Natural killer cell (primary cell): ENCODE measurements at regions not wholly inside any gene's neighbourhood (a gene's known extent, or its start where the extent isn't known, plus 50 kb on each side); places are given as distances from the start of the nearest gene placed in this dataset.

Experiments
- ATAC-seq, 3 donors: fragments of 150-1000 bp in 2 of 3; fragments of 200-7000 bp in 1 of 3; cut with Tn5 transposase; 1 replicate in 1 of 3; 2 replicates in 2 of 3; pipeline ENCODE4 v1.10.0; 2021; ENCODE audit warnings: mild to moderate bottlenecking in 2 of 3, moderate library complexity in 2 of 3
- DNase-seq, 2 donors: peaks; one replicate each; pipeline versions ENCODE4 v3.0.0 to v3.0.0-alpha.2; 2013 to 2021; ENCODE audit warnings: mixed read lengths in 1 of 2
- H3K27ac ChIP-seq: one replicate; pipeline ENCODE4 v1.5.1; 2013; ENCODE audit warnings: mild to moderate bottlenecking, low read length
- H3K27me3 ChIP-seq: one replicate; pipeline ENCODE4 v1.6.1; 2013; ENCODE audit warnings: low read length; ENCODE audit not compliant: control insufficient read depth, insufficient read depth
- H3K36me3 ChIP-seq: one replicate; pipeline ENCODE4 v1.6.1; 2013; ENCODE audit warnings: low read length; ENCODE audit not compliant: control insufficient read depth, insufficient read depth
- H3K4me1 ChIP-seq: one replicate; pipeline ENCODE4 v1.6.1; 2013; ENCODE audit warnings: low read length; ENCODE audit not compliant: control insufficient read depth, insufficient read depth
- H3K4me3 ChIP-seq: one replicate; pipeline ENCODE4 v1.5.1; 2013; ENCODE audit warnings: low read length
- H3K9me3 ChIP-seq: one replicate; pipeline ENCODE4 v1.6.1; 2013; ENCODE audit warnings: low read length; ENCODE audit not compliant: control insufficient read depth, insufficient read depth
- H3K27ac Mint-ChIP-seq, 2 donors: one replicate each; pipeline ENCODE4 v1.8.0; 2022; ENCODE audit warnings: mild to moderate bottlenecking in 2 of 2, mixed read lengths in 2 of 2, moderate library complexity in 1 of 2
- H3K27me3 Mint-ChIP-seq, 2 donors: one replicate each; pipeline ENCODE4 v1.8.0; 2022; ENCODE audit warnings: low read depth in 2 of 2, mixed read lengths in 2 of 2
- H3K36me3 Mint-ChIP-seq: one replicate; pipeline ENCODE4 v1.8.0; 2022; ENCODE audit warnings: mixed read lengths
- H3K4me1 Mint-ChIP-seq, 2 donors: one replicate each; pipeline ENCODE4 v1.8.0; 2022; ENCODE audit warnings: mixed read lengths in 2 of 2
- H3K4me3 Mint-ChIP-seq: one replicate; pipeline ENCODE4 v1.8.0; 2022; ENCODE audit warnings: mild to moderate bottlenecking, moderate library complexity, mixed read lengths
- H3K9me3 Mint-ChIP-seq, 2 donors: one replicate each; pipeline ENCODE4 v1.8.0; 2022; ENCODE audit warnings: mixed read lengths in 2 of 2
- WGBS: methylation state at CpG from one replicate; pipeline ENCODE4 v1.1.7; 2013; ENCODE audit warnings: missing lambda C conversion rate; ENCODE audit not compliant: insufficient coverage; 5-methylcytosine and 5-hydroxymethylcytosine counted together
- intact Hi-C: fragments of 100-400 bp; cut with micrococcal nuclease; formaldehyde crosslinking; loops from one replicate; pipeline ENCODE4 v1.14.2; 2022
- TF ChIP-seq, protein P1 (sequence below): fragments of 200-600 bp; IDR thresholded peaks from one replicate; pipeline ENCODE4 v1.8.0; 2022; ENCODE audit warnings: antibody characterized with exemption

DNA sequence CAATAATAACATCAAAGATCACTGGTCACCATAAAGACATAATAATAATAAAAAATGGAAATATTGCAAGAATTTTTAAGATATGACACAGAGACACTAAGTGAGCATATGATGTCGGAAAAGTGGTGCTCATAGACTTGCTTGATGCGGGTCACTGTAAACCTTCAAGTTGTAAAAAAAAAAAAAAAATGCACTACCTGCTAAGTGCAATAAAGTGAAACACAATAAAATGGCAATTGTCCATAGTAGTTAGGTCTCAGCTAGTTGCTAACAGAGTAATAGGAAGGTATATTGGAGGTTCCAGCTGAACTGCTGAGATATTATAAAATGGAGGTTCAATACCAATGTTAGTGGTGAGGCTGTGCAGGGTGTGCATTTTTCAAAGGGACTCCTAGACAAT, 146.6 kb upstream of the MRPS22 start:
- TF ChIP-seq, protein P1, sequence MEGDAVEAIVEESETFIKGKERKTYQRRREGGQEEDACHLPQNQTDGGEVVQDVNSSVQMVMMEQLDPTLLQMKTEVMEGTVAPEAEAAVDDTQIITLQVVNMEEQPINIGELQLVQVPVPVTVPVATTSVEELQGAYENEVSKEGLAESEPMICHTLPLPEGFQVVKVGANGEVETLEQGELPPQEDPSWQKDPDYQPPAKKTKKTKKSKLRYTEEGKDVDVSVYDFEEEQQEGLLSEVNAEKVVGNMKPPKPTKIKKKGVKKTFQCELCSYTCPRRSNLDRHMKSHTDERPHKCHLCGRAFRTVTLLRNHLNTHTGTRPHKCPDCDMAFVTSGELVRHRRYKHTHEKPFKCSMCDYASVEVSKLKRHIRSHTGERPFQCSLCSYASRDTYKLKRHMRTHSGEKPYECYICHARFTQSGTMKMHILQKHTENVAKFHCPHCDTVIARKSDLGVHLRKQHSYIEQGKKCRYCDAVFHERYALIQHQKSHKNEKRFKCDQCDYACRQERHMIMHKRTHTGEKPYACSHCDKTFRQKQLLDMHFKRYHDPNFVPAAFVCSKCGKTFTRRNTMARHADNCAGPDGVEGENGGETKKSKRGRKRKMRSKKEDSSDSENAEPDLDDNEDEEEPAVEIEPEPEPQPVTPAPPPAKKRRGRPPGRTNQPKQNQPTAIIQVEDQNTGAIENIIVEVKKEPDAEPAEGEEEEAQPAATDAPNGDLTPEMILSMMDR = no peak
- H3K9me3 Mint-ChIP-seq = peaks cover 2 to 3% of the 10 kb centered on the region in 2 donors
- Histone ChIP-seq H3K4me3 (no peak overlapping the region), H3K4me1 (no peaks in the 10 kb centered on the region), H3K9me3 (no peaks in the 10 kb centered on the region), H3K27ac (no peak overlapping the region), H3K36me3 (no peaks in the 10 kb centered on the region), H3K27me3 (no peaks in the 10 kb centered on the region)
- intact Hi-C loops = no loop called here
- H3K27me3 Mint-ChIP-seq = no peaks in the 10 kb centered on the region
- H3K27ac Mint-ChIP-seq = no peak overlapping the region
- no peaks in the 10 kb centered on the region for H3K4me1 Mint-ChIP-seq
- DNase-seq (no peak), ATAC-seq (no peak)
- WGBS = 80% methylated on average over 1 of the region's 2 CpGs
- no peak overlapping the region for H3K4me3 Mint-ChIP-seq
- H3K36me3 Mint-ChIP-seq = no peaks in the 10 kb centered on the region

DNA sequence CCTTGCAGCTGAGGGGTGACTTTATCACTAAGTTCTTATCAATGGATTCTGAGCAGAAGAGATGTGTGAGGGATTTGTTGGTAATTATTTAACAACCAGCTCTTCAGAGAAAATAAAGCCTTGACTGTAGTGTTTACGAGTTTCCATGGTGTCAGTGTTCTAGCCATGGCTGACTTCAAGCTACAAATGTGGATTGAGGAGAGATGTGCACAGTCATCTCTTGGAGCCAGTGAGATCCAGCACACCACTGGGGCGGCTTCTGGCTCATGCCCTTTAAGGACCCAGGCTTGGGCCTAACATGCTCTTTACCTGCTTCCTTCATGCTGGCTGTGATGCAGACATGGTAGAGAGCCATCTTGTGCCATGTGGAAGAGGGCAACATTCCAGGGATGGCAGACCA, 145.6 kb upstream of the MRPS22 start:
- no peaks in the 10 kb centered on the region for H3K4me1 Mint-ChIP-seq

DNA sequence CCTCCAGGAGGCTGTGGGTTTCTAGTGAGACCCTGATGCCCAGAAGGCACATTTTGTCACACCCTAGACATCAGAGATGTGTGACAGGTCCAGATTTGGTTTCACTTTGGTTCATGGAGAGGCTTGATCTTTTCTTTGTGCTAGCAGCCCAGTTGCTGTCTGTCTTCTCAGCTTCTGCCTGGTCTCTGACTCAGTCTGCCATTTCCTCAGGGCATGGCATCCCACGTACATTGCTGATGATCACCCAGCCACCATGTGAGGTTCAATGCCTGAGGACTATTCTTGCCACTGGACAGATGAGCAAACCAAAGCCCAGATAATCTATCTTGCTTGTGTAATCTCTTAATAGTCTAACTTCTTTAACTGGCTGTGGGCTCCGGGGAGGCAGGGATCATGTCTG, 144.9 kb upstream of the MRPS22 start:
- Histone ChIP-seq H3K4me3 (no peak overlapping the region), H3K27ac (no peak overlapping the region), H3K27me3 (no peaks in the 10 kb centered on the region), H3K36me3 (no peaks in the 10 kb centered on the region), H3K4me1 (no peaks in the 10 kb centered on the region), H3K9me3 (no peaks in the 10 kb centered on the region)
- 64% methylated on average over 2 of the region's 2 CpGs for WGBS
- intact Hi-C loops = no loop called here
- no peaks in the 10 kb centered on the region for H3K27me3 Mint-ChIP-seq
- H3K4me3 Mint-ChIP-seq = no peak overlapping the region
- TF ChIP-seq, protein P1 = no peak
- peaks cover 2 to 3% of the 10 kb centered on the region in 2 donors for H3K9me3 Mint-ChIP-seq
- ATAC-seq (no peak), DNase-seq (no peak)
- no peaks in the 10 kb centered on the region for H3K4me1 Mint-ChIP-seq
- no peaks in the 10 kb centered on the region for H3K36me3 Mint-ChIP-seq
- H3K27ac Mint-ChIP-seq = no peak overlapping the region

More for the DNA sequence above, 145.6 kb upstream of the MRPS22 start:
- H3K4me3 Mint-ChIP-seq = no peak overlapping the region
- no peaks in the 10 kb centered on the region for H3K9me3 ChIP-seq
- H3K4me3 ChIP-seq = no peak overlapping the region
- DNase-seq (no peak), ATAC-seq (no peak)
- H3K9me3 Mint-ChIP-seq = peaks cover 2 to 3% of the 10 kb centered on the region in 2 donors
- H3K27ac Mint-ChIP-seq = no peak overlapping the region
- no peaks in the 10 kb centered on the region for H3K4me1 ChIP-seq
- TF ChIP-seq, protein P1 = no peak
- no peak overlapping the region for H3K27ac ChIP-seq
- H3K27me3 ChIP-seq = no peaks in the 10 kb centered on the region
- no peaks in the 10 kb centered on the region for H3K36me3 ChIP-seq
- WGBS = 85% methylated on average over 2 of the region's 2 CpGs
- no peaks in the 10 kb centered on the region for H3K36me3 Mint-ChIP-seq
- intact Hi-C loops = no loop called here
- H3K27me3 Mint-ChIP-seq = no peaks in the 10 kb centered on the region

DNA sequence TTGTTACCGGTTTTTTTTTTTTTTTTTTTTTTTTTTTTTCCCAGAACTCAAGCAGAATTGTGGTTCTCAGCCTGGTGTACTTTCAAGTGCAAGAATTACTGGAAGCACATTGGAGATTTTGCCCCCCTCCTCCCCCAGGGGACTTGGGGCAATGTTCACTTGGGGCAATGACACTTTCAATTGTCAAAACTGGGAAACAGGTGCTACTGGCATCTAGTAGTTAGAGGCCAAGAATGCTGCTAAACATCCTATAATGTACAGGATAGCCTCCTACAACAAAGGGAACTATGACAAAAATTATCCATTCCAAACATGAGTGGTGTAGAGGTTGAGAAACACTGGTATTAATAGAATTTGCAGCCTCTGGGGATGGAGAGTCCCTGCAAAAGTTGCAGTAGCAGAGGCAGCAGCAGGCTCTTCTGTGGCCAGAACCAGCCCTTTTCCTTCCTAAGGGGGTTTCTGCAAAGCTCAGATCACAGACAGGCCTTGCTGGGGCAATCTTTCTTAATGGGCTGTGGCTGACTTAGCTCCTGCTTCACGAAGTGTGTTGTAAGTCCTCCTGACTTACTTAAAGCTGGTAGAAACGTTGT, 144.3 kb upstream of the MRPS22 start:
- intact Hi-C loops = no loop called here

More for the DNA sequence above, 144.3 kb upstream of the MRPS22 start:
- ATAC-seq (no peak), DNase-seq (no peak)
- no peaks in the 10 kb centered on the region for H3K4me1 ChIP-seq
- Mint-ChIP-seq H3K4me3 (no peak overlapping the region), H3K27me3 (no peaks in the 10 kb centered on the region), H3K4me1 (no peaks in the 10 kb centered on the region), H3K27ac (no peak overlapping the region), H3K36me3 (no peaks in the 10 kb centered on the region), H3K9me3 (peaks cover 2 to 3% of the 10 kb centered on the region in 2 donors)
- no peaks in the 10 kb centered on the region for H3K27me3 ChIP-seq
- TF ChIP-seq, protein P1 = no peak
- H3K27ac ChIP-seq = no peak overlapping the region
- H3K4me3 ChIP-seq = no peak overlapping the region
- no peaks in the 10 kb centered on the region for H3K36me3 ChIP-seq
- no peaks in the 10 kb centered on the region for H3K9me3 ChIP-seq
- 80% methylated on average over 3 of the region's 3 CpGs for WGBS
